ENCODE measurements at regions not wholly inside any gene's neighbourhood (a gene's known extent, or its start where the extent isn't known, plus 50 kb on each side); places are given as distances from the start of the nearest gene placed in this dataset.
A peak's percentile ranks its signal among the peaks of the same experiment; 100 is the strongest.

DNA sequence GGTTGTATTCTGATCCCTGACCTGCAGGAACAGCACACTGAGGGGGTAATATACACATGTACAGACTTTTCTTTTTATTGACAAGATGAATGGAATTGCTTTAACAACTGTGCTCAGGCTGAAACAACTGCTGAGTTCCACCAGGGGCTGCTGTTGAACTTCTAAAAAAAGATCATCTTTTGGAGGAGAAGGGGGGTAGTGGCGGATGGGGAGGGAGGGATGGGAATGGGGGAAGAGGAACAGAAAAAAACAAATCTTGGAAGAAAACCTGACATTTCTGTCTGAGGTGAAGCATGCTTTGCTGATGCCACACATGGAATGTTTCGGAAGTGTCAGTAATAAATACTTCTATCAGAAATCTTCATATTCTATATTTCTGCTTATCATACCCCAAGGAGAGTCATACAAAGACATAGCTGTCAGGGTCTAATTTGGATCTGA, 75.0 kb downstream of the RWDD3 start:
- TF ChIP-seq, protein P1, sequence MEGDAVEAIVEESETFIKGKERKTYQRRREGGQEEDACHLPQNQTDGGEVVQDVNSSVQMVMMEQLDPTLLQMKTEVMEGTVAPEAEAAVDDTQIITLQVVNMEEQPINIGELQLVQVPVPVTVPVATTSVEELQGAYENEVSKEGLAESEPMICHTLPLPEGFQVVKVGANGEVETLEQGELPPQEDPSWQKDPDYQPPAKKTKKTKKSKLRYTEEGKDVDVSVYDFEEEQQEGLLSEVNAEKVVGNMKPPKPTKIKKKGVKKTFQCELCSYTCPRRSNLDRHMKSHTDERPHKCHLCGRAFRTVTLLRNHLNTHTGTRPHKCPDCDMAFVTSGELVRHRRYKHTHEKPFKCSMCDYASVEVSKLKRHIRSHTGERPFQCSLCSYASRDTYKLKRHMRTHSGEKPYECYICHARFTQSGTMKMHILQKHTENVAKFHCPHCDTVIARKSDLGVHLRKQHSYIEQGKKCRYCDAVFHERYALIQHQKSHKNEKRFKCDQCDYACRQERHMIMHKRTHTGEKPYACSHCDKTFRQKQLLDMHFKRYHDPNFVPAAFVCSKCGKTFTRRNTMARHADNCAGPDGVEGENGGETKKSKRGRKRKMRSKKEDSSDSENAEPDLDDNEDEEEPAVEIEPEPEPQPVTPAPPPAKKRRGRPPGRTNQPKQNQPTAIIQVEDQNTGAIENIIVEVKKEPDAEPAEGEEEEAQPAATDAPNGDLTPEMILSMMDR (IDR thresholded peaks at IDR 0.05): peak; percentile 65 to 81 (median 67)
- TF ChIP-seq EP300 (IDR thresholded peaks at IDR 0.05): no peak
- TF ChIP-seq POLR2A (IDR thresholded peaks at IDR 0.05): no peak
